Skeletal muscle tissue (tissue), 3 donors: ENCODE measurements at regions not wholly inside any gene's neighbourhood (a gene's known extent, or its start where the extent isn't known, plus 50 kb on each side); places are given as distances from the start of the nearest gene placed in this dataset.

Experiments used
- H3K27ac ChIP-seq: one replicate; pipeline ENCODE4 v1.7.0; 2013; ENCODE audit warnings: mild to moderate bottlenecking, low read depth, low read length, inconsistent platforms
- H3K27me3 ChIP-seq, 3 donors: one replicate each; pipeline ENCODE4 v1.7.0; 2013; ENCODE audit warnings: low read length in 3 of 3; ENCODE audit not compliant: control insufficient read depth in 3 of 3, insufficient read depth in 3 of 3
- H3K36me3 ChIP-seq, 3 donors: one replicate each; pipeline ENCODE4 v1.7.0; 2013; ENCODE audit warnings: low read length in 3 of 3; ENCODE audit not compliant: control insufficient read depth in 3 of 3, insufficient read depth in 3 of 3
- H3K4me1 ChIP-seq, 3 donors: one replicate each; pipeline ENCODE4 v1.7.0; 2013; ENCODE audit warnings: low read length in 3 of 3, mild to moderate bottlenecking in 3 of 3; ENCODE audit not compliant: control insufficient read depth in 3 of 3, insufficient read depth in 3 of 3
- H3K4me3 ChIP-seq, 3 donors: one replicate each; pipeline ENCODE4 v1.7.0; 2013; ENCODE audit warnings: low read length in 3 of 3
- H3K9ac ChIP-seq, 3 donors: one replicate each; pipeline ENCODE4 v1.7.0; 2013; ENCODE audit warnings: low read length in 3 of 3, mild to moderate bottlenecking in 3 of 3, moderate library complexity in 2 of 3, low read depth in 1 of 3
- H3K9me3 ChIP-seq, 3 donors: one replicate each; pipeline ENCODE4 v1.7.0; 2013; ENCODE audit warnings: low read length in 3 of 3; ENCODE audit not compliant: control insufficient read depth in 3 of 3
- donor health status: Osteomylitis.

DNA sequence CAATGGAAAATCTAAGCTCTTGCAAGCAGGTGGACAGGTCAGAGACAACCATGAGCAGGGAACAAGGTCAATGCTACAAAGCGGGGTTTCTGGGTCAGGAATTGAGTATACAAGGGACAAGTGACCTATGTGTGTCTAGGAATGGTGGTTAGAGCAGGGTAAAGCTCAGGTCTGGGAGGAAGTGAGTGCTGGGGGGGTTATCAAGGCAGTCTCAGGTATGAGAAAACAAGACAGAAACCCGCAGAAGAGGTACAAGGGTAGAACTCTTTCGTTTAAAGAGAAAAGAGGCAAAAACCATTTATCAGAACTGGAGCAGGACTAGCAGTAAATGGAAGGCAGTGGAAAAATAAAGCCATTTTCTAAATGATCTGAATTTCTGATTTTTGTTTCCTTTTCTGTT, 298.4 kb downstream of the ALDH8A1 start:
- Histone ChIP-seq H3K9me3 (no peaks in the 10 kb centered on the region), H3K27ac (no peak overlapping the region), H3K27me3 (no peaks in the 10 kb centered on the region), H3K4me1 (no peaks in the 10 kb centered on the region), H3K9ac (no peak overlapping the region), H3K4me3 (no peak overlapping the region), H3K36me3 (no peaks in the 10 kb centered on the region)

DNA sequence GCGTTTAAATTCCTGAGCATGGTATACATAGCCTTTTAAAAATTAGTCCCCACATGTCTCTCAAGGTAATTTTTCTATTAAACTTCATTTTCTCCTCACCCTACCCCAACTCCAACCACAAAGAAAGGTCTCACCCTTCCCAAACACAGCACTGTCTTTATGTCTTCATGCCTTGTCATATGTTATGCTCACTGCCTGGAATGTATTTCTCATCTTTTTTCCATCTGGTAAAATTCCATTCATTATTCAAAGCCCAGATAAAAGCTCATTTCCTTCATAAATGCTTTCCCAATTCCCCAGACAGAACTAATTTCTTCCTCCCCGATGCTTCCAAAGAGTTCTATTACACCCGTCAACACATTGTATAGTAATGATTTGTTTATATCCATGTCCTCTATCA, 302.0 kb downstream of the ALDH8A1 start:
- no peak overlapping the region for H3K27ac ChIP-seq
- no peaks in the 10 kb centered on the region for H3K27me3 ChIP-seq
- H3K36me3 ChIP-seq = no peaks in the 10 kb centered on the region
- no peak overlapping the region for H3K4me3 ChIP-seq
- H3K9ac ChIP-seq = no peak overlapping the region
- no peaks in the 10 kb centered on the region for H3K4me1 ChIP-seq
- no peaks in the 10 kb centered on the region for H3K9me3 ChIP-seq

DNA sequence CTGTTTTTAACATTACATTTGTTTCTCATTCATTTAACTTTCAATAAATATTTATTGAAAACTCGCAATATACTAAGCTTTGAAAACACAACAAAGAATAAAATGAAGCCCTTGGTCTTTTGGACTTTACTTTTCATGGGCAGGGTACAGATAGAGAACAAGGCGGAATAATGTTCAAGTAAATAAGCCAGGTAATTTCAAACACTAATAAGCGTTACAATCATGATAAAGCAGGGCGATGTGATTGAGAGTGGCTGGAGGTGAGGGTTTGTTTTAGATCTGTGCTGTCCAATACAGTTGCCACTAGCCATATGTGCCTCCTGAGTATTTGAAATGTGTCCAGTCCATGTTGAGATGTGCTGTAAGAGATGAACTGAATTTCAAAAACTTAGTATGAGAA, 307.1 kb downstream of the ALDH8A1 start:
- Histone ChIP-seq H3K4me1 (peaks cover 4 to 13% (median 4%) of the 10 kb centered on the region in 3 donors), H3K9me3 (no peaks in the 10 kb centered on the region), H3K27me3 (no peaks in the 10 kb centered on the region), H3K36me3 (no peaks in the 10 kb centered on the region), H3K9ac (no peak overlapping the region), H3K27ac (no peak overlapping the region), H3K4me3 (no peak overlapping the region)

DNA sequence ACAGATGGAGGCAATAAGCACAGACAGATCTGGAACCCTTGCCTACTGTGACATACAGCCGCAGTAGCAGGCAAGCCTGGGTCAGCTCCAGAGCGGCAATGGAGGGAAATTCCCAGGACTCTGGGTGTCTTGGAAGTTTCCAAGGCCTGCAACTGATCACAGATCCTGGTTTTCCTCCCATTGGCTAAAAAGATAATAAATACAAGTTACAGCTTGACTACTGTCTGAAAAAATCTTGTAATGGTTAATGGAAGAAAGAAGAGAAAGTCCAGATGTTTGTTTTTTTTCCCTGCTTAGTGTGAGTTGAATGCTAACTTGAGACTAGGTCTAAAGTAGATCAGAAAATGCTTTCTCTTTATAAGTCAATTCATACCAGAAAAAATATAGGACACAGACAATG, 307.6 kb downstream of the ALDH8A1 start:
- H3K4me3 ChIP-seq = no peak overlapping the region
- no peak overlapping the region for H3K27ac ChIP-seq
- H3K27me3 ChIP-seq = no peaks in the 10 kb centered on the region
- no peaks in the 10 kb centered on the region for H3K36me3 ChIP-seq
- H3K9me3 ChIP-seq = no peaks in the 10 kb centered on the region
- H3K9ac ChIP-seq = no peak overlapping the region
- peaks cover 4 to 13% (median 4%) of the 10 kb centered on the region in 3 donors for H3K4me1 ChIP-seq

DNA sequence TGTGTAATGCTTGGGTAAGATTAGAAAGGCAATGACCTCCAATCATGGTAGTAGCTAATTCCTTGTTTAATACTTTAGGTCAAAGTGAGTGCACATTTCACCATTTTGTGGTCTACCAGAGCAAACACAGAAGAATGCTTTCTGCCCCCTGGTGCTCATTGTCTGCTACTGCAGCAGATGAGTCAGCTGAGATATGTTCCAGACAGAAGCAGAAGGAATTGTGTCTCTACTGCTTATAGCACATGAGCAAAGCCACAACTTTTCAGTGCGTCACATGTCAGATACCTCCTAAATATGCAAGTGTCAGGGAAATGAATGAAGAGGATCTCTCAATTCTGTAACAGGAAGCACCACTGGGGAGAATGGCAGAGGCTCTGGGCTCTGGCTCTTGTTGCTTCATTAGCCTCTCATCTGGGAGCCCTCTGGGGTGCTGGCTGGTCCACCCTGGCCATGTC, 308.9 kb downstream of the ALDH8A1 start:
- Histone ChIP-seq H3K27me3 (no peaks in the 10 kb centered on the region), H3K4me3 (no peak overlapping the region), H3K27ac (peak overlapping the region; percentile 24)

DNA sequence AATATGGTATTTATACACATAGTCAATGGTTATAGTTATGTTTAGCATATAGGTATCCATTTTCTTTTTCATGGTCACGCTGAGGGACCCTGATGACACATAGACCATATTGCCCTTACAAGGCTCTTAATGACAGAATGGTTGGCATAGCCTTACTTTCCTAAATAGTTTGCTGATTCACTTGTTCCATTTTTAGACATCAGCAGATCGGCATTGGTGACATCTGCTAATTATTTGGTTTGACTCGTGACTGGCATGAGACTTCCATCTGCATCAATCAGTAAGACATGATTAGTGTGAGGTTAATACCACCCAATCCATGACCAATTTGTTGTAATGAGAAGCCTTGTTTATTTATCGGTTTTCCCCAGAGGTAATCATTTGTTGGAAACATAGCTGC, 309.7 kb downstream of the ALDH8A1 start:
- Histone ChIP-seq H3K27ac (no peak overlapping the region), H3K36me3 (no peaks in the 10 kb centered on the region), H3K9ac (no peak overlapping the region), H3K4me1 (peaks cover 4 to 13% (median 4%) of the 10 kb centered on the region in 3 donors), H3K9me3 (no peaks in the 10 kb centered on the region), H3K4me3 (no peak overlapping the region), H3K27me3 (no peaks in the 10 kb centered on the region)

More for the DNA sequence above, 308.9 kb downstream of the ALDH8A1 start:
- Histone ChIP-seq H3K4me1 (peaks cover 4 to 13% (median 4%) of the 10 kb centered on the region in 3 donors), H3K9ac (peak overlapping the region in 1 of 3 donors; percentile 33), H3K36me3 (no peaks in the 10 kb centered on the region), H3K9me3 (no peaks in the 10 kb centered on the region)

DNA sequence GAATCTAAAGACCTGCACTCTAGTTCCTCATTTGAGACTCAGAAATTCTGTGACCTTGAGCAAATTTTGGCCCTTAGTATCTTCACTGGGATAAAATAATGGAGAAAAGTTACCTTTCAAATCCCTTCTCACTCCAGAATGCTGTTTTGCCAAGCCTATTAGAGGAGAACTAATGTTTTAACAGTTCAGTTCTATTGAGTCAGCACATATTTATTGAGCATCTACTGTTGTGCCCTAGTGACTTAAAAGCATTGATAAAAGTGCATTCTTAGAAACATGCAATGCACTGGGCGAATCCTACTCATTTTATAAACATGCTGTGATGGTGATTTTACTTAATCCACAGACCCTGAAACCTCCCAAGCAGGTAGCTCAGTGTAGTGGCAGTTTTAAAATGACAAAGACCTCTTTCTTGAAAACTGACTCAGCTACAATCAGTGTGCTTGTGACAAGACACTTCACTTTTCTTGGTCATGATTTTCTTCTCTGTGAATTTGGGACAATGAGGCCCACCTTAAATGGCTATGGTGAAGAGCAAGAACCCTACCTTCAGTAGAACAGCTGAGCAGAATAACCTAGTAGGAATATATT, 312.0 kb downstream of the ALDH8A1 start:
- Histone ChIP-seq H3K36me3 (no peaks in the 10 kb centered on the region), H3K9ac (no peak overlapping the region), H3K9me3 (no peaks in the 10 kb centered on the region), H3K27me3 (no peaks in the 10 kb centered on the region), H3K4me1 (peaks cover 4 to 13% (median 4%) of the 10 kb centered on the region in 3 donors), H3K4me3 (no peak overlapping the region), H3K27ac (no peak overlapping the region)

DNA sequence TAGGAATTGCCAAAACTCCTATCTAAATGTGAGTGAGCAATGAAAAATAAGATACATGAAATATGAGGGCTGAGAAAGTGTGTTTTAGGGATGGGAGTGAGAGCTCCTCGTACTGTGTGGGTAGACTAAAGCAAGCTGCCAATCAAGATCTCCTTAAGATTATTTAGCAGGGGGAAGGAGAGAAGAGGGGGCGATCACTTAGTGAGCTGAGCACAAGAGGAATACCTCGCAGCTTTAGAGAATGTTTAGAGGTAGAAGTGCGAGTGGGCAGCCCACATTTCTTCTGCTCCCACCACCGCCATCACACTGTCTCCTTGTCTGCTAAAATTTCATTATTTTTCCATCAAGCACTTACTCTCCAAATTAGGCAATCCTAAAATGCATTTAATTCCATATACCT, 312.6 kb downstream of the ALDH8A1 start:
- no peaks in the 10 kb centered on the region for H3K9me3 ChIP-seq
- H3K4me3 ChIP-seq = no peak overlapping the region
- H3K9ac ChIP-seq = no peak overlapping the region
- H3K36me3 ChIP-seq = no peaks in the 10 kb centered on the region
- H3K27me3 ChIP-seq = no peaks in the 10 kb centered on the region
- no peak overlapping the region for H3K27ac ChIP-seq
- peaks cover 4 to 13% (median 4%) of the 10 kb centered on the region in 3 donors for H3K4me1 ChIP-seq

DNA sequence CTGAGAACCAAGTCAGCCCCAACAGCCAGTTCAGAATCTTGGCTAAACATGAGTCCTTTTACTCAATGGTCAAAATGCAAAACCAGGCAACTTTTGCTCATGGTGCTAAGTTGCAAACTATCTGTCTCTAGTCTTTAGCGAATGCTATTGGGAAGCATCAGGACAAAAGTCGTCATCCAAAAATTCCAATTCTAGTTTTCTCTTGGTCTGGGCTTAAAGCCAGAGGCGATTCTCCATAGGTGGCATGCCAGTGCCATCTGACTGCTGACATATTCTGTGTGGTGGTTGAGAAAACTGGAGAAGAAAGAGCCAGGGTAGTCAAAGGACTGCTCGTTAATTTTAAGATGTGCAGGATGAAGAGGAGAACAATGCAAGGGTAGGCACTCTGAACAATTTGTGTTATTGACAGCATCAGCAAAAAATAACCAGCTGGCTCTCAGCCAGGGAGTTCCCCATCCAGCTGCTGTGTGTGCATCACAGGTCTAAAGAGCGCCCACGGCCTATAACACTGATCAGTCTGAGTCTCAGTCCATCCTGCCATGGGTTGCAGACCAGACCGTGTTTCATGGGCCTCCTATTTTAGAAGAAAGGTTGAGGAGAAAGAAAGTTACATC, 313.6 kb downstream of the ALDH8A1 start:
- no peaks in the 10 kb centered on the region for H3K27me3 ChIP-seq
- no peak overlapping the region for H3K27ac ChIP-seq
- H3K9me3 ChIP-seq = no peaks in the 10 kb centered on the region
- no peak overlapping the region for H3K4me3 ChIP-seq
- no peaks in the 10 kb centered on the region for H3K36me3 ChIP-seq
- peaks cover 3 to 11% (median 4%) of the 10 kb centered on the region in 3 donors for H3K4me1 ChIP-seq
- no peak overlapping the region for H3K9ac ChIP-seq

DNA sequence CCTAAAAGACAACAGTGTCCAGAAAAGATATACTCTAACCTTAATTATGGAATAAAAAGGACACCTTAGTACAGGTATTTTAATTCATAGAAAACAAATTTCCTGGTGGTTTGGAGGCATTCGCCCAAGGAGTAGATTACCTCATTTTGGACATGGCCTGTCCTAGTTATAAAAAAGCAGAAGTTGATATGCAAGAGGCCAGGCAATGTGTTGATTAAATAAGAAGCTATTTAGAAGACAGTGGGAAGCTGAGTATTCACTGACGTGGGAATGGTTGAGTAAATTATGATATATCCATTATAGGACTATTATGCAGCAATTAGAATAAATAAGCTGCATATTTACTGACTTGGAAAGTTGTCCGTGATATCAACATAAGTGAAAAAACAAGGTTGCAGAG, 314.9 kb downstream of the ALDH8A1 start:
- Histone ChIP-seq H3K36me3 (no peaks in the 10 kb centered on the region), H3K4me1 (peaks cover 3 to 6% (median 5%) of the 10 kb centered on the region in 3 donors)

More for the DNA sequence above, 314.9 kb downstream of the ALDH8A1 start:
- no peak overlapping the region for H3K27ac ChIP-seq
- no peak overlapping the region for H3K4me3 ChIP-seq
- H3K9me3 ChIP-seq = no peaks in the 10 kb centered on the region
- H3K9ac ChIP-seq = no peak overlapping the region
- no peaks in the 10 kb centered on the region for H3K27me3 ChIP-seq
